ENCODE measurements at regions not wholly inside any gene's neighbourhood (a gene's known extent, or its start where the extent isn't known, plus 50 kb on each side); places are given as distances from the start of the nearest gene placed in this dataset.

- TF ChIP-seq PRDM15 (CRISPR knock-in tag; IDR thresholded peaks at IDR 0.05) (no peak), CBX5 (IDR thresholded peaks at IDR 0.05; ENCODE audit: low read depth) (no peak), BCL11A (IDR thresholded peaks at IDR 0.05; ENCODE audit: low read depth, low read length) (no peak), EED (IDR thresholded peaks at IDR 0.05; ENCODE audit: low read depth) (no peak), KLF5 (IDR thresholded peaks at IDR 0.05; ENCODE audit: partially characterized antibody) (no peak), CUX1 (IDR thresholded peaks at IDR 0.05; ENCODE audit: insufficient replicate concordance, low read depth, low read length) (no peak), CHD4 (IDR thresholded peaks at IDR 0.05) (no peak), ATF7 (IDR thresholded peaks at IDR 0.05; ENCODE audit: low read depth) (no peak), SMAD1 (IDR thresholded peaks at IDR 0.05; ENCODE audit: low read depth, partially characterized antibody) (no peak), REST (IDR thresholded peaks at IDR 0.05; ENCODE audit: low read depth, low read length) (no peak)
Observed at GRCh38 chrX:25537699-25538098, 521.9 kb upstream of the ARX start (continued).
